HG03520 (cell line): ENCODE measurements at regions not wholly inside any gene's neighbourhood (a gene's known extent, or its start where the extent isn't known, plus 50 kb on each side); places are given as distances from the start of the nearest gene placed in this dataset.
"Not testable (repeated sequence)": the region's sequence is repeated elsewhere in the genome, so short reads cannot be mapped to it uniquely, and the experiment has no call there.

ENCODE experiments used
- ATAC-seq: cut with Tn5 transposase; IDR thresholded peaks from one replicate; pipeline ENCODE4 v1.9.1; 2021; ENCODE audit warnings: mild to moderate bottlenecking, moderate library complexity; ENCODE audit not compliant: unreplicated experiment

- no peak for ATAC-seq
Measured at GRCh38 chr5:21613971-21614488, 1239.1 kb downstream of the CDH12 start.

- ATAC-seq: no peak
Measured at GRCh38 chr5:21603796-21604195, 1249.3 kb downstream of the CDH12 start.

DNA sequence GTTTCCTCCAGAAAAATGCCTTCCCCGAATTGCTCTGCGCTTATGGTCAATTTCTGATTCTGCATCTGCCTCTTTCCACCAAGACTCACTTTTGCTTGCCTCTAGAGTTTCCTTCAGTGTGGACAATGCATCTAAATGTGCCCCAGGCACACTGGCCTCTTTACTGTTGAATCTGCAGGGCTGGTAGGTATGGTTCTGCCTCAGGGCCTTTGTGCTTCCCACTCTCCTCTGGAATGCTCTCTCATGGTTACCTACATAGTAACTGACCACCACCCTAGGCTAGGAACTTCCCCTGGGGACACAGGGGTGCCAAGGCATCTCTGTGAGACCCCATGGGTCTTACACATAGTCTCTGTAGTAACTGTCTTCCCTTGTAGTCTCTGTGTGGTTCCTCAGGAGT, 1258.6 kb downstream of the CDH12 start:
- ATAC-seq: no peak

- no peak for ATAC-seq
Measured at GRCh38 chr5:21593261-21593660, 1259.9 kb downstream of the CDH12 start.

DNA sequence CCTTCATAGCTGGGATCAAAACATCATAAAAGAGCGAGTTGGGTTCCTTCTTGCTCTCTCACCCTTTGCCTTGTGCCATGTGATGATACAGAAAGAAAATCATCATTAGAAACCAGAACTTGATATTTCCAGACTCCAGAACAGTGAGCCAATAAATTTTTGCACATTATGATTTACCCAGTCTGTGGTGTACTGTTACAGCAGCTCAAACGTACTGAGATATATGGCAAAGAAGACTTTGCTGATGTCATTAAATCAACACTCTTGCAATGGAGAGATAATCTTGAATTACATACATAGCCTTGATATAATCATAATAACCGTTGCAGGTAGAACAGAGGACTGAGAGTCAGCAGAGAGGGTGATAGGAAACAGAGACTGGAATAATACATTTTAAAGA, 1271.6 kb downstream of the CDH12 start:
- no peak for ATAC-seq

GRCh38 chr5:21574961-21575360, 1278.2 kb downstream of the CDH12 start:
- no peak for ATAC-seq

GRCh38 chr5:21574438-21574837, 1278.7 kb downstream of the CDH12 start:
- no peak for ATAC-seq

DNA sequence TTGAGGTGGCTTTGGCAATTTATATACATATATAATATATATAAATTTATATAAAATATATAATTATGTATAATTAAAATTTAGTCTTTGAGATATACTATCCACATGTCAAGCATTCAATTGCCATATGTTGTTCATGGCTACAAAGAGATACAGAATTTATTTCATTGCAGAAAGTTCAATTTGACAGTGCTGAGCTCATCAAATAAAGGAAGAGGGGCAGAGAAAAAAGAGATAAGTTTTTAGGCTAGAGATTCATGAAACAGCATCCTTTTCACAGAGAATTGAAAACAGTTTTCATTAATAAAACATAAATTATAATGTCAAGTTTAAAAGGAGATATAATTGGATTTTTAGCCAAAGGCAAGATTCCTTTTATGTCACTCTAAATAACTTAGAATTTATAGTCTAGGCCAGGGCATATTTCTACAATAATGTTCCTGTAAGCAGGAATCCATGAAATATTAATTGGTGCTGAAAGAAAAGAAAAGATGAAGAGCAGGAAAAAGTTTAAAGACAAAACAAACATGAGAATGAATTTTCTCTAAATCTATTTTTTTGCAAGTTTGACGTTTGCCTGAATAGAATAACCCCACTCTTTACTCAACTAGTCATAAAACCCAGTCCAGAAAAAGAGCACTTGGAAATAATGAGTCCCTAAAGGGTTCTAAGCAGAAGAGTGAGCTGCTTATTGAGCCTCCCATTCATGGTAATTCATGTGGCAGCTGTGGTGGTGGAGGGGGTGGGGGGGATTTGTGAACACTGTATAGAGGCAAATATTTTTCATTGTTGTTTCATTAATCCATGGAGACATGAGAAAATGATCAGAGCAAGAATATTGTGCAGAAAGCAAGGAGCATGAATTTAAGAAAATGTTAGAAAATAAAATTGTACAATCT, 1279.5 kb downstream of the CDH12 start:
- ATAC-seq: no peak

DNA sequence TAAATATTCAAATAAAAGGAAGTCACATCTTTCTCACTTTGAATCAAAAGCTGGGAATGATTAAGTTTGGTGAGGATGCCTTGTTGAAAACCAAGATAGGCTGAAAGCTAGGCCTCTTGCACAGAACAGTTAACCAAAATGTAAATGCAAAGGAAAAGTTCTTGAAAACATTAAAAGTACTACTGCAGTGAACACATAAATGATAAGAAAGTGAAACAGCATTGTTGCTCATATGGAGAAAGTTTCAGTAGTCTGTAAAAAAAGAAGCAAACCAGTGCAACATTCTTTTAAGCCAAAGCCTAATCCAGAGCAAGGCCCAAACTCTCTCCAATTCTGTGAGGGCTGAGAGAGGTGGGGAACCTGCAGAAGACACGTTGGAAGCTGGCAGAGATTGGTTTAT, 1281.9 kb downstream of the CDH12 start:
- ATAC-seq: not testable (repeated sequence)

DNA sequence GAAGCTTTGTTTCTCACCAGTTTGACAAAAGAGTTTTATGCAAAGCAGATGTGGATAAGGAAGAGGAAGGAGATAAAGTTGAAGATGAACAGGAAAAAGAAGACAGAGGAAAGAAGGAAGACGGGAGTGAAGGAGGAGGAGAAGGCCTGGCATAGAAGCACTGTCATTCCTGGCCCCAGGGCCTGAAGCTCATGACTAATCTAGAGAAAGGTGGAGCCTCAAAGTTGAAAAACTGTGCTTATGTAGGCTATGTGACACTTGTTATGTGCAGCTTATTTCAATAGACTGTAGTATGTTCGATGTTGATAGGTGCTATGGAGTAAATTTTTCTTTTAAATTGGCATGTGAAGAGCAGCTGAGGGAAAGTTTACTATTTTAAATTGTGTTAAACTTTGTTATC, 1294.0 kb downstream of the CDH12 start:
- ATAC-seq: not testable (repeated sequence)

- not testable (repeated sequence) for ATAC-seq
Measured at GRCh38 chr5:21552263-21552662, 1300.9 kb downstream of the CDH12 start.

DNA sequence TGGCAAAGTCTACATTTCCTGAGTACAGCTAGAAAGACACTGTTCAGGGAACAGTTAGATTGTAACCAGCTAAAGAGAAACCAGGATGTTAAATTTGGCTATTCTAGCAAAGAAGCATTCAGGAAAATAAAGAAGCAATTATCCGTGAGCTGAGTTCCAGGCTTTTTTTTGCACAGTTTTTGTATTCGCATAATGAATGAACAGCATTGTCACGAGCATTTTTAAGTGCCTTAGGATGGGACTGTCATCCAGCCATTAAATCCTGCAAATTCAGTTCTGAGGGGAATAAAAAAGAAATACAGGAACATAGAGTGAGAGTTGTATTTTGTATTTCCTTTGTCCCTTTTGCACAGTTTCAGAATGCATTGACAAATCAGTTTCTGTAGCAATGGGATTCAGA, 1302.2 kb downstream of the CDH12 start:
- not testable (repeated sequence) for ATAC-seq

DNA sequence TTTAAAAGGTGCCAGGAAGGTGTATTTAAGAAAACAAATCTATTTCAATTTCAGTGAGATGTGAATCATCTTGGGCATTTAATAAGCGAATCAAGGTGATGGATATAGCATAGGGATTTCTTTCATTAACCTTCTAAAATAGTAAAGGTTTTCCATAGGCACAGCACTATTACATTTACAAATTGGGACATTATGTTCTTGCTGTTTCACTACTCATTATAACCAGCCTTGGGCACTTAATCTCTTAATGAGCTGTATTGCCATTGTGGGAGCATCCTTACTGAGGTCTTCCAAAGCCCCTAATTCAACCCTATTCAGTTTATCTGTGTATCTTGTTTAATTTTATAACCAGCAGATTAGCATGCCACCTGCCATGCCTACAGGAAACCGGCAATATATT, 1305.5 kb downstream of the CDH12 start:
- not testable (repeated sequence) for ATAC-seq

- not testable (repeated sequence) for ATAC-seq
Measured at GRCh38 chr5:21535114-21535513, 1318.0 kb downstream of the CDH12 start.

GRCh38 chr5:21521157-21521556, 1332.0 kb downstream of the CDH12 start:
- not testable (repeated sequence) for ATAC-seq

GRCh38 chr5:21496926-21497325, 1356.2 kb downstream of the CDH12 start:
- ATAC-seq: not testable (repeated sequence)

DNA sequence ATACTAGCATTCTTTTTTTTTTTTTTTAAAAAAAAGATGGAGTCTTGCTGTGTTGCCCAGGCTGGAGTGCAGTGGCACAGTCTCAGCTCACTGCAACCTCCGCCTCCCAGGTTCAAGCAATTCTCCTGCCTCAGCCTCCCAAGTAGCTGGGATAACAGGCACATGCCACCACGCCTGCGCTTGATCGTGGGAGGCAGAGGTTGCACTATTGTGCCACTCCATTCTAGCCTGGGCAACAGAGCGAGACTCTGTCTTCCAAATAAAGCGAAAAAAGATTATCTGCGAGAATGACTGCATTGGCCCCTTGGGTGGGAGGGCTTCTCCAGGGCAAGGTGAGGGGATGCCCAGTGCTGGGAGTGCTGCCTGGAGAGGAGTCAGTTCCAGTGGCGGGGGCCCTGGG, 1357.1 kb downstream of the CDH12 start:
- not testable (repeated sequence) for ATAC-seq

DNA sequence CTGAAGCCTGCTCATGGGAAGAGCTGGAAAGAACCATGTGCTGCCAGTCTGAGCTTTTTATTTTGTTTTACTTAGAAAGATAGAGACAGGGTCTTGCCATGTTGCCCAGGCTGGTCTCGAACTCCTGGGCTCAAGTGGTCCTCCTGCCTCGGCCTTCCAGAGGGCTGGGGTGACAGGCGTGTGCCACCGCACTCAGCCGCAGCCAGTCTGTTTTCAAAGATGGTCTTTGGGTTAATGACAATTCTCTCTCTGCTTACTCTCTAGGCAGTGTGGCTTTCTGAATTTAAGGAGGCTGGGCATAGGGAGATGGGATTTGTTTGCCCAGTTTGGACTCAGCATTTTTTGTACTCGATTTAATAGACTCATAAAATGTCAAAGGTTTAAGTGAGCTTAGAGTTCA, 1357.9 kb downstream of the CDH12 start:
- not testable (repeated sequence) for ATAC-seq

DNA sequence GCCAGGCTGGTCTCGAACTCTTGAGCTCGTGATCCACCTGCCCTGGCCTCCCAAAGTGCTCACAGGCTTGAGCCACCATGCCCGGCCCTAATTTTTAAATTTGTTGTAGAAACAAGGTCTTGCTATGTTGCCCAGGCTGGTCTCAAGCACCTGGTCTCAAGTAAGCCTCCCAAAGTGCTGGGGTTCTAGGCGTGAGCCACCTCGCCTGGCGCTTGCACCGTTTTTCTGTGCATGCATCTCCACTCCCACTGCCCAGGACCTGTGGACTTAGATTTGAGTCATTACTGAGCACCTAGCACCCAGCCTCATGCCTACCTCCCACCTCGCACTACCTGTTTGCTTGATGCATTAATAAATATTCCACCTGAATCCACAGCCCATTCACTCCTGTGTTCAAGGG, 1359.1 kb downstream of the CDH12 start:
- not testable (repeated sequence) for ATAC-seq

- ATAC-seq: not testable (repeated sequence)
Measured at GRCh38 chr5:21491182-21491581, 1362.0 kb downstream of the CDH12 start.

DNA sequence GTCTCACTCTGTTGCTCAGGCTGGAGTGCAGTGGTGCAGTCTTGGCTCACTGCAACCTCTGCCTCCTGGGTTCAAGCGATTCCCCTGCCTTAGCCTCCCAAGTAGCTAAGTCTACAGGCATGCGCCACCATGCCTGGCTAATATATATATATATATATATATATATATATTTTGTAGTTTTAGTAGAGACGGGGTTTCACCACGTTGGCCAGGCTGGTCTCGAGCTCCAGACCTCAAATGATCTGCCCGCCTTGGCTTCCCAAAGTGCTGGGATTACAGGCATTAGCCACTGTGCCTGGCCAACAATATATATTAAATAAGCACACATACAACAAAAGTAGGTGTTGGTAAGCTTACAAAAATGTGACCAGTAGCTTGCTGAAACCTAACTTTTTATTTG, 1364.3 kb downstream of the CDH12 start:
- not testable (repeated sequence) for ATAC-seq

GRCh38 chr5:21485458-21486000, 1367.6 kb downstream of the CDH12 start:
- not testable (repeated sequence) for ATAC-seq
